Loucy (cell line): ENCODE measurements at regions not wholly inside any gene's neighbourhood (a gene's known extent, or its start where the extent isn't known, plus 50 kb on each side); places are given as distances from the start of the nearest gene placed in this dataset.
"Not testable (repeated sequence)": the region's sequence is repeated elsewhere in the genome, so short reads cannot be mapped to it uniquely, and the experiment has no call there.

Experiments
- H2AFZ ChIP-seq: fragments of 200-600 bp; sonication (generic); 2 replicates; pipeline ENCODE4 v1.6.0; 2016; ENCODE audit warnings: antibody characterized with exemption, mild to moderate bottlenecking, low read length, moderate library complexity
- H3F3A ChIP-seq: fragments of 200-600 bp; 2 replicates; pipeline ENCODE4 v1.6.0; 2016; ENCODE audit warnings: antibody characterized with exemption, low read depth, mild to moderate bottlenecking
- H3K27me3 ChIP-seq: fragments of 200-600 bp; sonication (generic); 2 replicates; pipeline ENCODE4 v1.6.1; 2014; ENCODE audit warnings: low read length, mild to moderate bottlenecking; ENCODE audit not compliant: insufficient read depth, poor library complexity, severe bottlenecking
- H3K36me3 ChIP-seq: fragments of 200-600 bp; sonication (generic); 2 replicates; pipeline ENCODE4 v1.6.1; 2016; ENCODE audit warnings: low read length; ENCODE audit not compliant: insufficient read depth
- H3K4me1 ChIP-seq: fragments of 200-600 bp; sonication (generic); 2 replicates; pipeline ENCODE4 v1.5.1; 2014; ENCODE audit warnings: low read length, mild to moderate bottlenecking; ENCODE audit not compliant: insufficient read depth, poor library complexity, severe bottlenecking
- H3K4me2 ChIP-seq: fragments of 200-600 bp; sonication (generic); 2 replicates; pipeline ENCODE4 v1.6.0; 2014; ENCODE audit warnings: antibody characterized with exemption, low read length, low read depth, mild to moderate bottlenecking; ENCODE audit not compliant: poor library complexity, severe bottlenecking
- H3K4me3 ChIP-seq: fragments of 200-600 bp; sonication (generic); 2 replicates; pipeline ENCODE4 v1.5.1; 2014; ENCODE audit warnings: low read length, mild to moderate bottlenecking, mixed read lengths; ENCODE audit not compliant: poor library complexity, severe bottlenecking
- H3K79me2 ChIP-seq: fragments of 200-600 bp; sonication (generic); 2 replicates; pipeline ENCODE4 v1.6.1; 2014; ENCODE audit warnings: low read length; ENCODE audit not compliant: insufficient read depth
- H3K9ac ChIP-seq: fragments of 200-600 bp; sonication (generic); 2 replicates; pipeline ENCODE4 v1.6.0; 2014; ENCODE audit warnings: mild to moderate bottlenecking, low read depth, low read length, moderate library complexity; ENCODE audit not compliant: poor library complexity, severe bottlenecking
- H3K9me2 ChIP-seq: fragments of 200-600 bp; sonication (generic); replicated peaks from 2 replicates; pipeline ENCODE4 v1.6.1; 2016; ENCODE audit warnings: low read depth, low read length, mixed read lengths
- H3K9me3 ChIP-seq: fragments of 200-600 bp; sonication (generic); 2 replicates; pipeline ENCODE4 v1.6.1; 2014; ENCODE audit warnings: mild to moderate bottlenecking, antibody characterized with exemption, low read length, low read depth; ENCODE audit not compliant: insufficient read depth
- H4K20me1 ChIP-seq: fragments of 200-600 bp; sonication (generic); 2 replicates; pipeline ENCODE4 v1.6.0; 2014; ENCODE audit warnings: antibody characterized with exemption, low read length, mild to moderate bottlenecking; ENCODE audit not compliant: insufficient read depth, poor library complexity, severe bottlenecking
- EZH2phosphoT487 ChIP-seq: fragments of 200-600 bp; IDR thresholded peaks from 2 replicates; pipeline ENCODE4 v1.6.1; 2018; ENCODE audit warnings: antibody characterized with exemption, mild to moderate bottlenecking, moderate library complexity, borderline replicate concordance
- TF ChIP-seq, protein P1 (sequence below): fragments of 200-600 bp; sonication (generic); conservative IDR thresholded peaks from 2 replicates; pipeline ENCODE4 v1.5.1; 2014; ENCODE audit warnings: mild to moderate bottlenecking, antibody characterized with exemption, low read length

DNA sequence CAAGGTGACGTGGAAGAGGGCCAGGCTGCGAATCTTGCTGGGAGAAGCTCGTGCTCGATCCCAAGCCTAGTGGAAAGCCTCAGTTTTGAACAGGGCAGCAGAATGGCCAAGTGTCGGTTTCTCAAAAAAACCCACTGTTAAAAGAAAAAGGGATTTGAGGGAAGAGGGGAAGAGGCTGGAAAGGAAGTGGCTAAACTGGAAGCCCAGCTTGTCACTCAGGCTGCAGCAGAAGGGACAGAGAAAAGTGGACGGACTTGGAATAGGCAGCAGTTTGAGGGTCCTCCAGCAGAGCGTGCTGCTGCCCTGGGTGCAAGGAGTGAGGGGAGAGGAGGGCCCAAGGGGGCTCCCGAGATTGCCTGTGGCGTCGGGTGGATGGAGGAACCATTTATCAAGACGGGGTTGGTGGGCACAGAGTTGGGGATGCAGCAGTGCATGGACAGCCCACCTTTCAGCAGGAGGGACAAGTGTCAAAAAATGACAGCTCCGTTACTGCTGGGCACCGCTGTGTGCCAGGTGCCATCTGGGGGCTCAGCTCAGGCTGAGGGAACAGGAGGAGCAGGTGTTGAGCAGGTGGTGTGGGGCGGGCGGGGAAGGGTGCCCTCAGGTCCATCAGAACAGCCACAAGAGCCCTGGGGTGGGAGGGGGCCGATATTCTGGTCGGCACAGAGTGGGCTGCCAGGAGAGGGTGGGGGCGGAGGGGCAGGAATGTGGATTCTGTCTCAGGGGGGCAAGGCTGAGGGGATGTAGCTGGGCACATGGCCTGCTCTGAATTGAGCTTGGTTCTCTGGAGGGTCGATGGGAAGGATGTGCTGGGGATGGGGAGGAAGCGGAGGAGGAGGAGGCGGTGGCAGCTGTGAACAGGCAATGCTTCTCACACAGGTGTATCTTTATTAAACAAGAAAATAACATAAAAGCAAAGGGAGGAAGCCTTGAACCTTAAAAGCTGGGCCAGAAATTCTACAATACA lies 73.1 kb upstream of the METTL9 start:
- not testable (repeated sequence) for H2AFZ ChIP-seq, H3K9ac ChIP-seq, H3K27me3 ChIP-seq, H3K4me2 ChIP-seq, H3K4me3 ChIP-seq, H3K9me3 ChIP-seq, H3K9me2 ChIP-seq, H3F3A ChIP-seq, H3K4me1 ChIP-seq, H3K79me2 ChIP-seq, H3K36me3 ChIP-seq, H4K20me1 ChIP-seq
- TF ChIP-seq, protein P1, sequence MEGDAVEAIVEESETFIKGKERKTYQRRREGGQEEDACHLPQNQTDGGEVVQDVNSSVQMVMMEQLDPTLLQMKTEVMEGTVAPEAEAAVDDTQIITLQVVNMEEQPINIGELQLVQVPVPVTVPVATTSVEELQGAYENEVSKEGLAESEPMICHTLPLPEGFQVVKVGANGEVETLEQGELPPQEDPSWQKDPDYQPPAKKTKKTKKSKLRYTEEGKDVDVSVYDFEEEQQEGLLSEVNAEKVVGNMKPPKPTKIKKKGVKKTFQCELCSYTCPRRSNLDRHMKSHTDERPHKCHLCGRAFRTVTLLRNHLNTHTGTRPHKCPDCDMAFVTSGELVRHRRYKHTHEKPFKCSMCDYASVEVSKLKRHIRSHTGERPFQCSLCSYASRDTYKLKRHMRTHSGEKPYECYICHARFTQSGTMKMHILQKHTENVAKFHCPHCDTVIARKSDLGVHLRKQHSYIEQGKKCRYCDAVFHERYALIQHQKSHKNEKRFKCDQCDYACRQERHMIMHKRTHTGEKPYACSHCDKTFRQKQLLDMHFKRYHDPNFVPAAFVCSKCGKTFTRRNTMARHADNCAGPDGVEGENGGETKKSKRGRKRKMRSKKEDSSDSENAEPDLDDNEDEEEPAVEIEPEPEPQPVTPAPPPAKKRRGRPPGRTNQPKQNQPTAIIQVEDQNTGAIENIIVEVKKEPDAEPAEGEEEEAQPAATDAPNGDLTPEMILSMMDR: peak; percentile 48

DNA sequence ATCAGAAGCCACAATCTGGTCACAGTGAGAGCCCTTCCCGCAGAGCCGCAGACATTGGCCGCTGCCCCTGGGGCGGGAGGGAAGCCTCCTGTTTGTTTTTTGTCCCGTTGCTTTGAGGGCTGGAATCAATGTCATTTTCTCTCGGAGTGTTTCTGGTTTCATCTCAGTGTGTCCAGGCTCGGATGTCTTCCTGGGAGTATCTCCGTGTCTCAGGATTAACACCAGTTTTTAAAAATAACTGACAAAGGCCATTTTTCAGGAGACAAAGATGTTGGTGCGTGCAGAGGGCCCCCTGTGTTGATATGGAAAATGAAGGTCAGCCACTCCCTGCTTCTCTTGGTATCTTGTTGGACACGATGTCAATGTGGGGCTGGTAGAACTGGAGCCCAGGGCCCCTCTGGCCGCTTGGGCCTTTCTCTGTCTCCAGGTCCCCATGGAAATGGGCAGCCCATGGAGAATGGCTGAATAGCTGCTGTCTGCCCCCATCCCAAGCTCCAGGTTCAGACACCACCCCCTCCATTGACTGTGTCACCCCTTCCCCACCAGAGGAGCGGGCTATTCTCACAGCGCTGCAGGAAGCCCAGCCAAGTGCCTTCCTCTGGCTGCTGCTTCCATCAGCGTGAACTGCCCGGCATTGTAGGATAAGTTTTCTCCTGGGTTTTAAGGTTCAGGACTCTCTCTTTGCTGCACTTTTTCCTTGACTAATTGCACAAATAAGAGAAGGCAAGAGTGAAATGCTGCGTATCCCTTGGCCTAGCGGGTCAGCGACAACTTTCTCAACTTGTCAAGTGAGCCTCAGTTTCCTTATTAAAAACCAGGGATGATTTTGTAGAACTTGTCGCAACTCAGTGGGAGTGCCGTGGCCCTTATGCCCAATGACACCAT lies 72.2 kb upstream of the METTL9 start:
- Histone ChIP-seq H3K9ac (no peak overlapping the region), H3K9me3 (no peaks in the 10 kb centered on the region), H3K4me2 (no peak overlapping the region), H3K4me1 (no peaks in the 10 kb centered on the region), H3K27me3 (no peaks in the 10 kb centered on the region), H3K79me2 (no peaks in the 10 kb centered on the region), H3K9me2 (no peaks in the 10 kb centered on the region), H3F3A (no peaks in the 10 kb centered on the region), H4K20me1 (no peaks in the 10 kb centered on the region), H3K4me3 (no peak overlapping the region), H2AFZ (no peak overlapping the region), H3K36me3 (no peaks in the 10 kb centered on the region)
- TF ChIP-seq, protein P1: no peak
- TF ChIP-seq EZH2phosphoT487: no peak

DNA sequence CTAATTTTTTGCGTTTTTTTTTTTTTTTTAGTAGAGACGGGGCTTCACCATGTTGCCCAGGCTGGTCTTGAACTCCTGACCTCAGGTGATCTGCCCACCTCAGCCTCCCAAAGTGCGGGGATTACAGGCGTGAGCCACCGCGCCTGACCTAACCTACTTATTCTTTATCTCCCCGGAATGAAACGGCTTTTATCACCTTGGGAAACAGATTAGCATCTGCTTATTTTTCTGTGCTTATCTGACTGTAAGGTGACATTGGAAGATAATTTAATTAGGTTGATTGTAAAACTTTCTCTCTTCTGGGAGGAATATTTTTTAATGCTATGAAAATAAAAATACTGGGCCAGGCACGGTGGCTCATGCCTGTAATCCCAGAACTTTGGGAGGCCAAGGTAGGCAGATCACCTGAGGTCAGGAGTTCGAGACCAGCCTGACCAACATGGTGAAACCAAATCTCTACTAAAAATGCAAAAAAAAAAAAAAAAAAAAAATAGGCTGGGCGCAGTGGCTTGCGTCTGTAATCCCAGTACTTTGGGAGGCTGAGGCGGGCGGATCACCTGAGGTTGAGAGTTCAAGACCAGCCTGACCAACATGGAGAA lies 70.2 kb upstream of the METTL9 start:
- not testable (repeated sequence) for H3K9me3 ChIP-seq, H3K4me1 ChIP-seq

DNA sequence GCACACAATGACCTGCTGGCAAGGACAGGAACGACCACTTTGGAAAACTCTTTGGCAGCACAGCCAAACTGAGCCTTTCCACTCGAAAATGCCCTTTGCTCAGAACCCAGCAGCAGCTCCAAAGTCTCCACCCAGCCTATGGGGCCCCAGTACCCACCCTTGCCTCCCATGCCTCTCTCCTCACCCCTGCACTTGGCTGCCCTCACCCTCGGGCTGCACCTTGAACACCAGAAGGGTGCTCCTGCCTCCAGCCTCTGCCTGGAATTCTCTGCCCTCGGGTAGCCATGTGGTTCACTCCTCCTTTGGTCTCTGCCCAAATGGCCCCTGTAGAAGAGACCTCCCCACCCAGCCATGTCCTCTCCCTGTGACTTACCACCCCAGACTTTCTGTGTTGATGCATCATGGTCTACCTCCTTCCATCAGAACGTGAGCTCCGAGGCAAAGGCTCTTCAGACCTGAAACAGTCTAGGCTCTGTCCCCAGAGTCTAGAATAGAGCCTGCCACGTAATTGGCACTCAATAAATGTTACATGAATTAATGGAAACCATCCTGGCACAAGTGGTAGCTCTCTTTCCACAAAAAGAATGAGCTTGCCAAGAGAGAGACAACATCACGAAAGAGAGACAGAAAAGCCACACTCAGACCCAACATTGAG lies 68.5 kb upstream of the METTL9 start:
- H4K20me1 ChIP-seq, H3K9me3 ChIP-seq, H3K4me1 ChIP-seq, H2AFZ ChIP-seq, H3K79me2 ChIP-seq, H3K4me3 ChIP-seq, H3K4me2 ChIP-seq, H3K27me3 ChIP-seq, H3K9ac ChIP-seq, H3K36me3 ChIP-seq, H3F3A ChIP-seq, H3K9me2 ChIP-seq: not testable (repeated sequence)

More for the DNA sequence above, 70.2 kb upstream of the METTL9 start:
- H3K4me2 ChIP-seq, H2AFZ ChIP-seq, H3K4me3 ChIP-seq, H3F3A ChIP-seq, H3K36me3 ChIP-seq, H3K79me2 ChIP-seq, H3K9me2 ChIP-seq, H3K27me3 ChIP-seq, H4K20me1 ChIP-seq, H3K9ac ChIP-seq: not testable (repeated sequence)

DNA sequence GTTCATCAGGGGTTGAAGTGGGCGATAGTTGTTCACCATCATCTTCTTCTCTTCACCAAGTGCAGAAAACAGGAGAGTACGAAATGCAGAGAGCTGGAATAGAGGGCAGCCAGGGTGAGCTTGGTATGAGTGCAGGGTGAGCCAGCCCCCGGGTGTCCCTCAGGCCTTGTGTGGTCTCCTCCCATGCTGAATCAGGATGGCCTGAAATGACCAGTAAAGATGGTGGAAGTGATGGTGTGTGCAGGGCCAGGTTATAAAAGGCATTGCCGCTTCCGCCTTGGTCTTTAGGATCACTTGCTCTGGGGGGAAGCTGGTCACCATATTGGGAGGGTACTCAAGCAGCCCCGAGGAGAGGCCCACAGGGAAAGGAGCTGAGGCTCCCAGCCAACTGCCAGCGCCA lies 66.4 kb upstream of the METTL9 start:
- H3K9ac ChIP-seq, H3K27me3 ChIP-seq, H3K9me2 ChIP-seq, H3F3A ChIP-seq, H3K79me2 ChIP-seq, H3K4me1 ChIP-seq, H3K4me2 ChIP-seq, H2AFZ ChIP-seq, H3K36me3 ChIP-seq, H3K4me3 ChIP-seq, H3K9me3 ChIP-seq, H4K20me1 ChIP-seq: not testable (repeated sequence)
